BE2C (cell line): ENCODE measurements at regions not wholly inside any gene's neighbourhood (a gene's known extent, or its start where the extent isn't known, plus 50 kb on each side); places are given as distances from the start of the nearest gene placed in this dataset.

Source experiments
- DNase-seq: peaks from one replicate; pipeline ENCODE4 v3.0.0-alpha.2; 2020
- H3K27me3 ChIP-seq: fragments of 250-450 bp; sonication (Bioruptor Pico); 2 replicates; pipeline ENCODE4 v1.5.1; 2020; ENCODE audit warnings: mild to moderate bottlenecking
- H3K36me3 ChIP-seq: fragments of 250-450 bp; sonication (Bioruptor Pico); 2 replicates; pipeline ENCODE4 v1.5.1; 2020; ENCODE audit warnings: mild to moderate bottlenecking
- H3K4me1 ChIP-seq: fragments of 250-450 bp; sonication (Bioruptor Pico); 2 replicates; pipeline ENCODE4 v1.5.1; 2020
- H3K4me3 ChIP-seq: 2 replicates; pipeline ENCODE4 v1.5.1; 2011; ENCODE audit warnings: low read depth, low read length
- H3K9me3 ChIP-seq: fragments of 250-450 bp; sonication (Bioruptor Pico); 2 replicates; pipeline ENCODE4 v1.5.1; 2020
- CTCF ChIP-seq: IDR thresholded peaks from 2 replicates; pipeline ENCODE4 v1.5.1; 2012; ENCODE audit warnings: mild to moderate bottlenecking, low read depth, low read length

GRCh38 chr7:88665892-88666514 lies 93.5 kb upstream of the ZNF804B start:
- DNase-seq: no peak
- no peaks in the 10 kb centered on the region for H3K9me3 ChIP-seq
- no peak overlapping the region for H3K4me3 ChIP-seq
- TF ChIP-seq CTCF: no peak
- no peaks in the 10 kb centered on the region for H3K36me3 ChIP-seq
- H3K4me1 ChIP-seq: no peaks in the 10 kb centered on the region
- no peaks in the 10 kb centered on the region for H3K27me3 ChIP-seq

GRCh38 chr7:88664630-88665233 lies 94.8 kb upstream of the ZNF804B start:
- no peak for DNase-seq
- Histone ChIP-seq H3K27me3 (no peaks in the 10 kb centered on the region), H3K4me1 (no peaks in the 10 kb centered on the region), H3K36me3 (no peaks in the 10 kb centered on the region), H3K4me3 (no peak overlapping the region), H3K9me3 (no peaks in the 10 kb centered on the region)
- TF ChIP-seq CTCF: no peak

GRCh38 chr7:88661921-88662320 lies 97.6 kb upstream of the ZNF804B start:
- no peak for DNase-seq
- no peak for TF ChIP-seq CTCF
- Histone ChIP-seq H3K9me3 (no peaks in the 10 kb centered on the region), H3K4me1 (no peaks in the 10 kb centered on the region), H3K27me3 (no peaks in the 10 kb centered on the region), H3K36me3 (no peaks in the 10 kb centered on the region), H3K4me3 (no peak overlapping the region)

- no peak for DNase-seq
- H3K4me3 ChIP-seq: no peak overlapping the region
- H3K4me1 ChIP-seq: no peaks in the 10 kb centered on the region
- no peaks in the 10 kb centered on the region for H3K9me3 ChIP-seq
- TF ChIP-seq CTCF: no peak
- H3K36me3 ChIP-seq: no peaks in the 10 kb centered on the region
- no peaks in the 10 kb centered on the region for H3K27me3 ChIP-seq
Measured at GRCh38 chr7:88647825-88648224, 111.7 kb upstream of the ZNF804B start.

GRCh38 chr7:88638583-88638982 lies 120.9 kb upstream of the ZNF804B start:
- Histone ChIP-seq H3K9me3 (no peaks in the 10 kb centered on the region), H3K4me3 (no peak overlapping the region), H3K36me3 (no peaks in the 10 kb centered on the region), H3K4me1 (no peaks in the 10 kb centered on the region), H3K27me3 (no peaks in the 10 kb centered on the region)
- DNase-seq: no peak
- TF ChIP-seq CTCF: no peak

- DNase-seq: no peak
- TF ChIP-seq CTCF: no peak
- H3K27me3 ChIP-seq: no peaks in the 10 kb centered on the region
- no peaks in the 10 kb centered on the region for H3K4me1 ChIP-seq
- H3K9me3 ChIP-seq: no peaks in the 10 kb centered on the region
- H3K36me3 ChIP-seq: no peaks in the 10 kb centered on the region
- H3K4me3 ChIP-seq: no peak overlapping the region
Measured at GRCh38 chr7:88637795-88638194, 121.7 kb upstream of the ZNF804B start.
